ENCODE measurements at regions not wholly inside any gene's neighbourhood (a gene's known extent, or its start where the extent isn't known, plus 50 kb on each side); places are given as distances from the start of the nearest gene placed in this dataset.

- TF ChIP-seq EZH2 (IDR thresholded peaks at IDR 0.05; ENCODE audit: borderline replicate concordance, low read depth, low read length, severe bottlenecking) (no peak), CTCF (IDR thresholded peaks at IDR 0.05; ENCODE audit: extremely low read depth in 1 of 2, insufficient read depth in 1 of 2, low read depth in 1 of 2, low read length in 2 of 2) (no peak)
These were observed 2115.3 kb upstream of the PIK3C3 start for GRCh38 chr18:39839782-39840181.

Measured in endothelial cell of umbilical vein (primary cell).